Tibial nerve (tissue), 4 donors: ENCODE measurements at regions not wholly inside any gene's neighbourhood (a gene's known extent, or its start where the extent isn't known, plus 50 kb on each side); places are given as distances from the start of the nearest gene placed in this dataset.

Source experiments
- CTCF ChIP-seq, 5 experiments: fragments of 200-600 bp in 3 of 5; fragments of 450-650 bp in 2 of 5; sonication (generic) in 3 of 5; IDR thresholded peaks; one replicate each; pipeline ENCODE4 v1.5.1; 2016 to 2019; ENCODE audit warnings: antibody characterized with exemption in 5 of 5, mild to moderate bottlenecking in 3 of 5, moderate library complexity in 2 of 5
- EP300 ChIP-seq, 2 donors: sonication (generic); formaldehyde crosslinking; IDR thresholded peaks; one replicate each; pipeline ENCODE4 v1.6.1; 2017; ENCODE audit warnings: antibody characterized with exemption in 2 of 2, mild to moderate bottlenecking in 1 of 2
- POLR2A ChIP-seq, 2 donors: fragments of 450-650 bp; IDR thresholded peaks; one replicate each; pipeline ENCODE4 v1.6.1; 2017; ENCODE audit warnings: antibody characterized with exemption in 2 of 2, mild to moderate bottlenecking in 2 of 2, moderate library complexity in 2 of 2

GRCh38 chr16:66278111-66278531 is 88.4 kb upstream of the CDH5 start:
- TF ChIP-seq CTCF (IDR thresholded peaks at IDR 0.05) (no peak), POLR2A (IDR thresholded peaks at IDR 0.05) (no peak), EP300 (IDR thresholded peaks at IDR 0.05) (no peak)
